ENCODE measurements at regions not wholly inside any gene's neighbourhood (a gene's known extent, or its start where the extent isn't known, plus 50 kb on each side); places are given as distances from the start of the nearest gene placed in this dataset.

GRCh38 chr6:169020821-169021220 lies 232.8 kb downstream of the THBS2 start:
- TF ChIP-seq CTCF (IDR thresholded peaks at IDR 0.05) (no peak), POLR2AphosphoS5 (IDR thresholded peaks at IDR 0.05) (no peak), EP300 (IDR thresholded peaks at IDR 0.05) (no peak)

All from stomach (tissue), 4 donors.